ENCODE measurements at regions not wholly inside any gene's neighbourhood (a gene's known extent, or its start where the extent isn't known, plus 50 kb on each side); places are given as distances from the start of the nearest gene placed in this dataset.
"Not testable (repeated sequence)": the region's sequence is repeated elsewhere in the genome, so short reads cannot be mapped to it uniquely, and the experiment has no call there.

- 96 to 99% (median 98%) methylated on average over 2 of the region's 2 CpGs for WGBS, 3 donors
- Histone ChIP-seq H3K27me3 (ENCODE audit: control insufficient read depth in 3 of 3, insufficient read depth in 3 of 3, low read length in 3 of 3) (peaks cover 0 to 2% (median 0%) of the 10 kb centered on the region in 3 donors), H3K27ac (ENCODE audit: low read depth in 1 of 3, low read length in 2 of 3) (no peak overlapping the region), H3K9me3 (ENCODE audit: control insufficient read depth in 2 of 2, insufficient read depth in 1 of 2, low read depth in 1 of 2, low read length in 1 of 2) (peaks cover 0 to 8% of the 10 kb centered on the region in 2 donors), H3K4me3 (ENCODE audit: low read depth in 1 of 3, low read length in 3 of 3) (no peak overlapping the region), H3K36me3 (ENCODE audit: control insufficient read depth in 3 of 3, insufficient read depth in 2 of 3, low read depth in 1 of 3, low read length in 3 of 3) (no peaks in the 10 kb centered on the region), H3K4me1 (ENCODE audit: control insufficient read depth in 3 of 3, insufficient read depth in 2 of 3, low read depth in 1 of 3, low read length in 2 of 3) (peaks cover 6 to 26% (median 14%) of the 10 kb centered on the region in 3 donors)
- FAIRE-seq: no peak
- DNase-seq: no peak
Measured at GRCh38 chr3:30475809-30476178, 130.6 kb upstream of the TGFBR2 start.

DNA sequence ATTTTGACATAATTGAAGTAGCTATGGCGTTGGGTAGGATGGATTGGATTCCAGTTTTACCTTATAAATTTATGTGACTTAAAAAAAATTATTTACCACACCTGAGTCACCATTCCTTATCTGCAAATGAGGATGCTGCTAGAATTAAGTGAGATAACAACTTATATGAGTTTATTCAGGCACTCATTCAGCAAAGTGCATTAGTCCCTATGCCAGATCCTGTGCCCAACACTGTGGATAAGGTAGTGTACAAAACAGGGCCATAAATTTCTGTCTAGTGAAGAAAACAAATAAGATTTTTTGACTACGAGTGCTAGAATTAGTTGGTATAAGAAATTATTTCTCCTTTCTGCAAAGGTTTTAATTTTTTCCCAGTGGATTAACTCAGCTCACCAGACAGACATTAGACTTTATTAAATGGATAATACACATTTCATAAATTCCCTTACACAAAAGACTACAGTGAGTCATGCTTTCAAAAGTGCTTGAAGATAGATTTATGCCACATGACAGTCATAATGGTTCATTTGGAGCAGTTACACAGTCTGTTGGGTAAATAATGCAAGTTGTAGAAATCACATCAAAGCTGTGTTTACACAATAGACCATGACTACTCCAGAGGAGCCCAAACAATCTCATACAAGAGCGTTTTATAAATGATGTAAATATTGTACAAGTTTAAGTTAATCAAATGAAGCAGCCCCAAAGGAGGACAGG is 129.9 kb upstream of the TGFBR2 start:
- no peaks in the 10 kb centered on the region for H3K27me3 ChIP-seq (ENCODE audit: control insufficient read depth in 3 of 3, insufficient read depth in 3 of 3, low read length in 3 of 3)
- 48 to 65% (median 61%) methylated on average over 3 of the region's 3 CpGs for WGBS, 3 donors
- H3K4me1 ChIP-seq (ENCODE audit: control insufficient read depth in 3 of 3, insufficient read depth in 2 of 3, low read depth in 1 of 3, low read length in 2 of 3): peaks cover 6 to 32% (median 14%) of the 10 kb centered on the region in 3 donors
- no peak overlapping the region for H3K4me3 ChIP-seq (ENCODE audit: low read depth in 1 of 3, low read length in 3 of 3)
- FAIRE-seq (no peak), DNase-seq (peak; percentile 20 to 57)
- H3K27ac ChIP-seq (ENCODE audit: low read depth in 1 of 3, low read length in 2 of 3): no peak overlapping the region
- peaks cover 0 to 8% of the 10 kb centered on the region in 2 donors for H3K9me3 ChIP-seq (ENCODE audit: control insufficient read depth in 2 of 2, insufficient read depth in 1 of 2, low read depth in 1 of 2, low read length in 1 of 2)
- no peaks in the 10 kb centered on the region for H3K36me3 ChIP-seq (ENCODE audit: control insufficient read depth in 3 of 3, insufficient read depth in 2 of 3, low read depth in 1 of 3, low read length in 3 of 3)

GRCh38 chr3:30477149-30477921 is 129.1 kb upstream of the TGFBR2 start:
- Histone ChIP-seq H3K27me3 (ENCODE audit: control insufficient read depth in 3 of 3, insufficient read depth in 3 of 3, low read length in 3 of 3) (no peaks in the 10 kb centered on the region), H3K27ac (ENCODE audit: low read depth in 1 of 3, low read length in 2 of 3) (no peak overlapping the region), H3K4me3 (ENCODE audit: low read depth in 1 of 3, low read length in 3 of 3) (no peak overlapping the region), H3K9me3 (ENCODE audit: control insufficient read depth in 2 of 2, insufficient read depth in 1 of 2, low read depth in 1 of 2, low read length in 1 of 2) (peaks cover 0 to 8% of the 10 kb centered on the region in 2 donors), H3K4me1 (ENCODE audit: control insufficient read depth in 3 of 3, insufficient read depth in 2 of 3, low read depth in 1 of 3, low read length in 2 of 3) (peaks cover 6 to 32% (median 14%) of the 10 kb centered on the region in 3 donors), H3K36me3 (ENCODE audit: control insufficient read depth in 3 of 3, insufficient read depth in 2 of 3, low read depth in 1 of 3, low read length in 3 of 3) (no peaks in the 10 kb centered on the region)
- 70 to 90% (median 85%) methylated on average over 5 of the region's 5 CpGs for WGBS, 3 donors
- FAIRE-seq (no peak), DNase-seq (no peak)

GRCh38 chr3:30479737-30480136 is 126.7 kb upstream of the TGFBR2 start:
- peak; percentile 74 for FAIRE-seq
- H3K27ac ChIP-seq (ENCODE audit: low read depth in 1 of 3, low read length in 2 of 3): peak overlapping the region in 2 of 3 donors; percentile 48 to 60

GRCh38 chr3:30480156-30480555 is 126.2 kb upstream of the TGFBR2 start:
- H3K27ac ChIP-seq (ENCODE audit: low read depth in 1 of 3, low read length in 2 of 3): peak overlapping the region in 1 of 3 donors; percentile 40
- H3K4me3 ChIP-seq (ENCODE audit: low read depth in 1 of 3, low read length in 3 of 3); H3K27me3 ChIP-seq (ENCODE audit: control insufficient read depth in 3 of 3, insufficient read depth in 3 of 3, low read length in 3 of 3); H3K36me3 ChIP-seq (ENCODE audit: control insufficient read depth in 3 of 3, insufficient read depth in 2 of 3, low read depth in 1 of 3, low read length in 3 of 3); FAIRE-seq; DNase-seq; H3K9me3 ChIP-seq (ENCODE audit: control insufficient read depth in 2 of 2, insufficient read depth in 1 of 2, low read depth in 1 of 2, low read length in 1 of 2): not testable (repeated sequence)
- peaks cover 2 to 32% (median 14%) of the 10 kb centered on the region in 3 donors for H3K4me1 ChIP-seq (ENCODE audit: control insufficient read depth in 3 of 3, insufficient read depth in 2 of 3, low read depth in 1 of 3, low read length in 2 of 3)
- 97 to 100% (median 100%) methylated on average over 1 of the region's 1 CpG for WGBS, 3 donors

More at GRCh38 chr3:30479737-30480136, 126.7 kb upstream of the TGFBR2 start:
- not testable (repeated sequence) for H3K9me3 ChIP-seq (ENCODE audit: control insufficient read depth in 2 of 2, insufficient read depth in 1 of 2, low read depth in 1 of 2, low read length in 1 of 2); H3K4me3 ChIP-seq (ENCODE audit: low read depth in 1 of 3, low read length in 3 of 3); H3K36me3 ChIP-seq (ENCODE audit: control insufficient read depth in 3 of 3, insufficient read depth in 2 of 3, low read depth in 1 of 3, low read length in 3 of 3); H3K27me3 ChIP-seq (ENCODE audit: control insufficient read depth in 3 of 3, insufficient read depth in 3 of 3, low read length in 3 of 3)
- DNase-seq: peak; percentile 66 to 75
- 19 to 28% (median 22%) methylated on average over 2 of the region's 2 CpGs for WGBS, 3 donors
- H3K4me1 ChIP-seq (ENCODE audit: control insufficient read depth in 3 of 3, insufficient read depth in 2 of 3, low read depth in 1 of 3, low read length in 2 of 3): peaks cover 2 to 32% (median 14%) of the 10 kb centered on the region in 3 donors

- H3K27me3 ChIP-seq (ENCODE audit: control insufficient read depth in 3 of 3, insufficient read depth in 3 of 3, low read length in 3 of 3): no peaks in the 10 kb centered on the region
- peaks cover 2 to 32% (median 14%) of the 10 kb centered on the region in 3 donors for H3K4me1 ChIP-seq (ENCODE audit: control insufficient read depth in 3 of 3, insufficient read depth in 2 of 3, low read depth in 1 of 3, low read length in 2 of 3)
- H3K4me3 ChIP-seq (ENCODE audit: low read depth in 1 of 3, low read length in 3 of 3): no peak overlapping the region
- H3K27ac ChIP-seq (ENCODE audit: low read depth in 1 of 3, low read length in 2 of 3): peak overlapping the region in 1 of 3 donors; percentile 40
- DNase-seq (no peak), FAIRE-seq (no peak)
- H3K36me3 ChIP-seq (ENCODE audit: control insufficient read depth in 3 of 3, insufficient read depth in 2 of 3, low read depth in 1 of 3, low read length in 3 of 3): no peaks in the 10 kb centered on the region
- H3K9me3 ChIP-seq (ENCODE audit: control insufficient read depth in 2 of 2, insufficient read depth in 1 of 2, low read depth in 1 of 2, low read length in 1 of 2): peaks cover 0 to 8% of the 10 kb centered on the region in 2 donors
Measured at GRCh38 chr3:30480587-30480986, 125.8 kb upstream of the TGFBR2 start.

DNA sequence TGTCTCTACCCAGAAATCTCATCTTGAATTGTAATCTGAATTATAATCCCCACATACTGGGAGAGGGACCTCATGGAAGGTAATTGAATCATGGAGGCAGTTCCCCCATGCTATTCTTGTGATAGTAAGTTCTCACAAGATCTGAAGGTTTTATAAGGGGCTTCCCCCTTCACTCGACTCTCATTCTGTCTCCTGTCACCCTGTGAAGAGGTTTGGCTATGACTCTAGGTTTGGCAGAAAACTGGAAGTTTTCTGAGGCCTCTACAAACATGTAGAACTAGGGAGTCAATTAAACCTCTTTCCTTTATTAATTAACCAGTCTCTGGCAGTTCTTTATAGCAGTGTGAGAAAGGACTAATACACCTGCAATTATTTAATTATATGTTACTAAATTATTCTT is 125.2 kb upstream of the TGFBR2 start:
- WGBS, 3 donors: 56 to 65% (median 63%) methylated on average over 1 of the region's 1 CpG
- no peaks in the 10 kb centered on the region for H3K27me3 ChIP-seq (ENCODE audit: control insufficient read depth in 3 of 3, insufficient read depth in 3 of 3, low read length in 3 of 3)

GRCh38 chr3:30484229-30484628 is 122.2 kb upstream of the TGFBR2 start:
- H3K36me3 ChIP-seq (ENCODE audit: control insufficient read depth in 3 of 3, insufficient read depth in 2 of 3, low read depth in 1 of 3, low read length in 3 of 3); H3K27ac ChIP-seq (ENCODE audit: low read depth in 1 of 3, low read length in 2 of 3); DNase-seq; H3K4me3 ChIP-seq (ENCODE audit: low read depth in 1 of 3, low read length in 3 of 3); H3K27me3 ChIP-seq (ENCODE audit: control insufficient read depth in 3 of 3, insufficient read depth in 3 of 3, low read length in 3 of 3); FAIRE-seq: not testable (repeated sequence)
- 90 to 97% (median 94%) methylated on average over 3 of the region's 3 CpGs for WGBS, 3 donors
- peaks cover 0 to 13% of the 10 kb centered on the region in 2 donors for H3K9me3 ChIP-seq (ENCODE audit: control insufficient read depth in 2 of 2, insufficient read depth in 1 of 2, low read depth in 1 of 2, low read length in 1 of 2)
- H3K4me1 ChIP-seq (ENCODE audit: control insufficient read depth in 3 of 3, insufficient read depth in 2 of 3, low read depth in 1 of 3, low read length in 2 of 3): peaks cover 0 to 17% (median 10%) of the 10 kb centered on the region in 3 donors

More for the DNA sequence above, 125.2 kb upstream of the TGFBR2 start:
- FAIRE-seq: no peak
- peak overlapping the region in 1 of 3 donors; percentile 35 for H3K27ac ChIP-seq (ENCODE audit: low read depth in 1 of 3, low read length in 2 of 3)
- peaks cover 0 to 8% of the 10 kb centered on the region in 2 donors for H3K9me3 ChIP-seq (ENCODE audit: control insufficient read depth in 2 of 2, insufficient read depth in 1 of 2, low read depth in 1 of 2, low read length in 1 of 2)
- H3K4me1 ChIP-seq (ENCODE audit: control insufficient read depth in 3 of 3, insufficient read depth in 2 of 3, low read depth in 1 of 3, low read length in 2 of 3): peaks cover 2 to 31% (median 14%) of the 10 kb centered on the region in 3 donors
- DNase-seq: no peak
- H3K36me3 ChIP-seq (ENCODE audit: control insufficient read depth in 3 of 3, insufficient read depth in 2 of 3, low read depth in 1 of 3, low read length in 3 of 3): no peaks in the 10 kb centered on the region
- H3K4me3 ChIP-seq (ENCODE audit: low read depth in 1 of 3, low read length in 3 of 3): no peak overlapping the region

All from small intestine (tissue), 7 donors.